DMS 273 (cell line): ENCODE measurements at regions not wholly inside any gene's neighbourhood (a gene's known extent, or its start where the extent isn't known, plus 50 kb on each side); places are given as distances from the start of the nearest gene placed in this dataset.

Experiments used
- DNase-seq: peaks from one replicate; lab custom pipeline; 2025; ENCODE audit not compliant: unreplicated experiment; lab: John Stamatoyannopoulos, UW

DNA sequence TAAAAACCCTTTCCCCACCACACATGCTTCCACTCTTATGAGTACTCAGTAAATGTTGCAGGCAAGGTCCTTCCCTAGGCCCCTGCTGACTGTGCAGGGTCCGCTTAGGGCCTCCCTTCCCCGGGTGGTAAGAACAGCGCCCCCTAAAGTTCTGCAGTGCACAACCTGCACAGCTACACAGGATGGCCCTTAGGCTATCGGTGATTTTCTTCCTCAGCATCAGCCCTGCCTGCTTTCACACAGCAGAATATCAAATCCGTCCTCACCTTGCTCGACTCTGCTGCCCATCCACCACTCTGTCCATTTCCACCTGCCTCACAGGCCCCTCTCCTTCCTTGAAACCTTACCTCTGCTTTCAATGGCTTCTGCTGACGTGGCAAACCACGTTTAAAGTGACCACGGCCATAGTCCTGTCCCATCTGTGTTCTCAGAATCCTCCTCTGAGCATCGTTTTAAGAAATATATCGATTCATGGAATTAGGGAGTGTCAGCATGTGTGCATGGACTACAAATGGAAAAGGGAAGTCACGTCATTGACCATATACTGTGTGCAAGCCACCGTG, 51.4 kb upstream of the TMEM132E start:
- peak; percentile 15 for DNase-seq

DNA sequence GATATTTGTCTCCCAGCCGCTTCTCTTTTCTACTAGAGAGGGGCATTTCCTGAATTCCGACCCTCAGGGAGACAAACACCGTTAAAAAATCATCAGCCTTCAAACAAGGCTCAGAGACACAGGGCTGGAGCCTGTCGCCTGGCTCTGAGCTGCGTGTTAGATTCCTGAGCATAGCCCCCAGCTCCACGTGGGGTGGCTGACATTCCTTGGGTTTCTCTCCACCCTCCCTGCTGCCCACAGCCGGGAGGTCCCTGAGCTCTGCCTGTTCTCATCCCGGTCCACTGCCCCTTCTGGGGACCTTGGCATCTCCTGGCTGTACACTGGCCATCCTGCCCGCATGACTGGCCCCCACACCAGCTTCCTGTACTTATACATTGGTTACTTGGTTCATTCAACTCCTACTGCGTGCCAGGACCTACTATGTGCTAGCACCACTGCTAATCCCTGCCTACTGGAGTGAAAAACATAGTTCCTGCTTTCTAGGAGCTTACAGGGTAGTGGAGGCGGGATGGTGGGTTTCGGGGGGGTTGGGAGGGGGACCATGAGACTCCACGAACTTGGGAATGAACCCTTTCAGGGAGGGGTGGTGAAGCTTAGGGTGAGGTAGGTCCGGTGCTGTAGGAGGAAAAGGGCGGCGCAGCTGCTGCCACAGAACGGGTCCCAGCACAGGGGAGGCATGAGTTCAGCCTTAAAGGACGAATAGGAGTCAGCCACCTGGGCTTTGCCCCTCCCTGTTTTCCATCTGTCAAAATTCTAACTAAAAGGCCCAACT, 52.1 kb upstream of the TMEM132E start:
- DNase-seq: no peak

DNA sequence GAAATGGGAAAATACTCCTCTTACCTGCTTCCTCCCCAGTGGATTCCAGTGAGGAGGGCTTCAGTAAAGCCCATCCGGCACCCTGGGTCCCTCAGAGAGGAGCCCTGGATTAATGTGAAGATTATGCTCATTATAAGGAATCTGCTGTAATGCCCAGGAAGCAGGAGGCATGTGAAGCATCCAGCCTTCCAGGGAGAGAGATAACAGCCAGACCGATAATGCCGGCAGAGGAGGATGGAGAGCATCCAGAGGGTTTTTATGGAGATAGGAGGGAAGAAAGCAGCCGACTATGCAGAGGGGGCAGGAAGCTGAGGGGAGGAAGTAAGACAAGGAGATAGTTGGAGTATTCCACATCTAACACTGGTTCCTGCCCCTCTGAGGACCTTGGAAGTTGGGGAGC, 53.7 kb upstream of the TMEM132E start:
- no peak for DNase-seq

DNA sequence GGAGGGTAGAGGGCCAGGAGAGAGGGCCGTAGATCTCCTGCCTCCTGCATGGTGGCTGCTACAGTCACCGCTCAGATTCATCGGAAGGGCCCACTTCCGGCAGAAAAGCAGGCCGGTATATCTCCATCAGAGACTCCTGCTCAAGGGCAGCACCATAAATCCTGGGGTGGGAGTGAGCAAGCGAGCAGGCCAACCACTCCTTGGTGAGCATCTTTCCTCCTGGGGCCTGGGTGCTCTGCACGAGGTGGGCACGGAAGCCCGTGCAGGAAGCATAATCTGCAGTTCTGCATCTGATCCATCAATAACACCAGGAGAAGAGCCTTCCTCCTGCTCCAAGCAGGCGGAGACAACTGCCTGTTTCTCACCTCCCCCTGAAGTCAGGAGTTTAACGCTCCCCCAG, 57.4 kb upstream of the TMEM132E start:
- no peak for DNase-seq

DNA sequence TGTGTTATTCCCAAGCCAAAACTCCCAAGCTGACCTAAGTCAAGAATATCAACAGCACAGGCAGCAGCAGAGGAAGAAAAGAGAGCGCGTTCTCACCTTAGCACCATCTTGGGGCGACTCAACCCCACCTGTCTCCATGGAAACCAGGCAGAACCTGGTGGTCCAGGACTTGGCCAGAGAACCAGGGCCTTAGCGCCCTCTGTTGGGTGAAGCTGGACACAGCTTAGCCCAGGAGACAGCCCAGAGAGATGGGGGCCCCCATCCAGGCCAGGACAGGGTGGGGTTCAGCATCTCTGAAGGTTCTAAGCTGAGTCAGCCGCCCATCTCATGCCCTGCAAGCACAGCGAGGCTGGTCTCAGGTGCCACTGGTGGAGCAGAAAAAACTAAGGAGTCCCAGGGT, 60.1 kb upstream of the TMEM132E start:
- DNase-seq: peak; percentile 58

DNA sequence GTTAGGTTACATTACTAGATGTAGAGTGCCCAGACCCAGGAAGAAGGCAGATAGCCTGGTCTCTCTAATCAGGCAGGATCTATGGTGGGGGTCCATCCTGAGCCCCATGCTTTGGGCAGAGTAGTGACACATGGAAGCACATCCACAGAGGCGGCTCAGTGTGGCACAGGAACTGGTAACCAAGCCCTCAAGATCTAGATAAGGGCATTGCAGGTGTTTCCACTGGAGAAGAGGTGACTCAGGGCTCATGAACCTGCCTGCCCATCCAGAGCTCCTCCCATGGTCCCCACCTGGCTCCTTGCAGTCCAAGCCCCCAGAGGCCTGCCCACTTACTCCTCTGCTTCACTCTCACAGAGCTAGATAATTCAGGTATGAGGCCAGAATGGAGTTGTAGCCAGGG, 62.0 kb upstream of the TMEM132E start:
- no peak for DNase-seq

DNA sequence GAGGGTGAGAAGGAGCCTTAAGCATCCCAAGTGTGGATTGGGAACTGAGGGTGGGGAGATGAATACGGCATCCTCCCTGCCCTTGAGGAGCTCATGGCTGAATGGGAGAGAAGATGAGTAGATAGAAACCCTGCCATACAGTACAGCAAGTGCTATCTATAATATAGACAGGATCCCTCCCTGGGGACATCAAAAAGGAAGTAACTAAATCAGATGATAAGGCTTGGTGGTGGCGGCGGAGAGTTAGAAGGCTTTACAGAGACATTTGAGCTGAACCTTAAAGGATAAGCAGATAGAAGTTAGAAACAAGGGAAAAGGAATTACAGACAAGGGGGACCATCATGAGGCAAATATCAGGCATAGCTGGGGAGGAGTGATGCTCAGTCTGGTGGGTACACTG, 67.5 kb upstream of the TMEM132E start:
- DNase-seq: no peak

DNA sequence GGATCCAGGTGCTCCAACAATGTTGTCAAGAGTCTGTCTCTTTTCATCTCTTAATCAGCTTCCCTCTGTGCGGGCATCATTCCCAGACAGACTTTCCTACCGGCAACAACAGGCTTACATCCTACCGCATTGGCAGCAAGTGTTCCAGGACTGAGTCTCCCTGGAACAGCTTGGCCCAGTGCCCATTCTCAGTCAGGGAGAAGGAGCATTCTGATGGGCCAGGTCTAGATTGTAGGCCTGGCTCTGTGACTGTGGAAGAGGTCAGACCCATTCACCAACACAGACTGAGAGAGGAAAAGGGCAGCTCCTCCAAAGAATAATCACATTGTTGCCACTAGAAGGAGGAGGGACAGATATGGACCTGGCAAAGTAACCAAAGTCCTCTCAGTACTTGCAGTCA, 68.1 kb upstream of the TMEM132E start:
- DNase-seq: no peak

DNA sequence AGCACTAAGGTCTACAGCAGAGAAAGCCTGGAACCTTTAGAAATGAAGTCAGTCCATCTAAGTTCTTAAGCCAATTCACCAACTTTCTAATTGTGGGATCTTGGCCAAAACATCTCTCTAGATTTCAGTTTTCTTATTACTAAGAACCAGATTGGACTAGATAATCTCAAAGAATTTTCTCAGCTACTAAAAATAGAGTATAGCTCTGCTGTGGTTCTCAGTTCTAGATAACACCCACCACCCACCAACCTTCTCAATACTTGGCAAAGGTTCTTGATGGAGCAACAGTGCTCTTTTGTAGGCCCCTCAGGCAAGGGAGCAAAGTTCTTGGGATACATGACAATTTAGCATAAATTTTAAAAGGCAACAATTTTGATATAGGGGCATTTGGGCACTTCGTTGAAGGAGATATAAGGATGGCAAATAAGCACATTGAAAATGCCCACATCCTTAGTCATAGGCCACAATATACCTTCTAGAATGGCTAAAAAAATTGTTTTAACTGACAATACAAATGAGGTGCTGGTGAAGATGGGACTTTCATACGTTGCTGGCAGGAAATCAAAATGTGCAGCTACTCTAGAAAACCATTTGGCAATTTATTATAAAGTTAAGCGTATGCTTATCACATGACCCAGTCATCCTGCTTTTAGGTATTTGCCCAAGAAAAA, 74.4 kb upstream of the TMEM132E start:
- DNase-seq: no peak

DNA sequence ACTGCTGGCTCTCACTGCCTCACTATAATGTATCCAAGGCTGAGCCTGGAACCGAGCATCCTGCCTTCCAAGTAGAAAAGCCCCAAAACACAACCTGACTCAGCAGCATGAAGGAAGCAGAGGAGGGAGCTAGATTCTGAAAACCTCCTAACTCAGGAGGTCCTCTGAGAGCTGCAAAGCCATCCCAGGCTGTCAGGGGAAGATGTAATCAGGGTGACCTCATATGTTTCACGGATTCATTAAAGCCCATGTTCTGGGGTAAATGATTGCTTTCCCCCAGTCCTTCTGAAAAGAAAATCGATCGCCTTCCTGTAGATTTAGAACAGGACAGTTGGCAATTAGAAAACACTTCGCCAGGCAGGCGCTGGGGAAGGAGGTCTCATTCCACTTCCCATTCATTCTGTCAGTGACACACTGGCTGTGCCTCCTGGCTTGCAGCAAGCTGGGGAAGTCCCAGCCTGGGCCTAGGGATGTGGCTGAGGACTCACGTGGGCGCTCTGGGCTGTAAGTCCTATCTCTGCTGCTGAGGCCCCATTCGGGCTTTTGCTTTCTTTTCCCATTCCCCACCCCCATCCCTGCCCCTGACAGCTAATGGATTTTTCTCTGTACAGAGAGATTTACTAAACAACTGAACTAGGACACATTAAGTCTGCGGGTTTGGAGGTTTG, 75.7 kb upstream of the TMEM132E start:
- no peak for DNase-seq

DNA sequence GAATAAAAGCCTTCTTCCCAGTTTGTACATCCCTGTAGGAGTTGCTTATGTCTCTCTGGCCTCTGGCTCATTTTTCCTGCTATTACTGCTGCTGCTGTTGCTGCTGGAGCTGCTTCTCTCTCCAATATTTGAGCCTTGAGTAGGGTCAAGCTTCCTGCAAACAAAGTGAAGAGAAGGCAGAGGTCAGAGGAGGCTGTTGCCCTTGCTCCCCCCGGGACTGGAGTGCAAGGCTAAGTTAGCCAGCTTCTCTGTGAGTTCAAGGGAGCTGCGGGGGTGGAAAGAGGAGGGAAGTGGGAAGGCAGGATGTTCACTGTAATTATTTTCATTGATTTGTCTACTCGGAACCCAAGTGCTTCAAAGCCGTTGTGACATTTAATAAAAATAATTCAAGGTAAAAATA, 77.0 kb upstream of the TMEM132E start:
- no peak for DNase-seq

DNA sequence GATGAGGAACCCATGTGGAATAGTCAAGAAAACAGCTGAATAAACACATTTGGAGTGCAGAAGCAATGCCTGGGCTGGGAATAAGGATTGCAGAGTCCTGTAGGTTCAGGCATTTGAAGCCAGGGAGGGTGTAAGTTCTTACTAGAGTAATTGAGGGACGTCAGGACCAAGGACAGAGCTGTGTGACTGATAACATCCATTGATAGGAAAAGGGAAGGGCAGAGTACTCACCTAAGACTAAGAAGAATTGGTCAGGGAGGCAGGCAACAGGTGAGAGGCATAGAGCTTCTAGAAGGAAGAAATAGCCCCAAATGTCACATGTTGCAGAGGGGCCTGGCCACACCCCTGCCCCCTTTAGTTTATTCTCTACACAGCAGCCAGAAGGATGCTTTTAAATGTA, 79.8 kb upstream of the TMEM132E start:
- DNase-seq: peak; percentile 17

DNA sequence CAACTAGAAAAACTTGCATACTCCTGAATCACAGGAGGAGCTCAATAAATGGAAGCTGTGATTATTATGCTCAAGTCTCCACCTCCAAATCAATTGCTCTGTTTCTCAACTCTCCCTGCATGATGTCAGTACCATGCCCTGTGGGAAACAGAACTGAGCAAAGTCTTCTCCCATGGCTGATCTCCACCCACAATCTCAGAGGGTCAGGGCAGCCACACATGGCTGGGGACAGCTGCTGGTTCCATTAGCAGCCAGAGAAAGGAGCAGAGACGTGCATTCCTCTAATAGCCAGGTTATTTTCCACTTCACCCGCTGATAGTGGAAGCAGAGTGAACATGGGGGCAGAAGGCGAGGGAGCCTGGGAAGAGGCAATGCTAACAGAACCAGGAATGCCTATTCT, 85.5 kb upstream of the TMEM132E start:
- no peak for DNase-seq

DNA sequence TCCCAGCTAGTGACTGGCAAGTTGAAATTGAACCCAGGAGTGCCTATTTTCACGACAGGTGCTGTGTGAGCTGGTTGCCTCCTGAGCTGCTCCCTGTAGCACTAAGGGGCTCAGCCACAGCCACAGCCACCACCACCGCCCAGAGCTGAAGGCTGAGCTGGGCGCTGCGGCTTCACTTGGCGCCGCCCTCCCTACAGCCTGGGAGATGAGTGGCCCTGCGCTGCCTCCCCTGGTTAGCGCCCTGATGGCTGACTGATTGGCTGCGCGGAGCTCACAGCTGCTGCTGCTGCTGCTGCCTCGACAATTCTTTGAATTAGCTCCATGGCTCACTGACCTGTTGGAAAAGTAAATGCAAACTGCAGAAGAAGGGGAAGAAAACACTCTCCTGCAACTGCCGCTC, 91.8 kb upstream of the TMEM132E start:
- peak; percentile 17 for DNase-seq

DNA sequence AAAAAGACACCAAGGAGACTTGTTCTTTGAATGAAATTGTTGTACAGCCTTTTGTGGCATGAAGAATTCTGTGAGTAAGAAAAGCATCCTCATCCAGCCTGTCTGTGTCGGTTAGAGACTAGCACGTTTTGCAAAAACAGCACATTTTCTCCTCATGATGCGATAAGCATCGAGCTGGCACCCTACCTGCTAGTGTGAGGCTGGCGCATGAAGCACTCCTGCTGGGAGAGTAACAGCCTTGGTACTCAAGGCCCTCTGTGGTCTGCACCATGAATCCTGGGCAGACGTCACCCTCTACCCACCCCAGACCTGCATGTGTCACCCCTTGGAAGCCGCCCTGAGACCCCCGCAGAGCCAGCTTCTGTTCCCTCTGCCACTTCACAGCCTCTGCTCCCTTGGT, 92.6 kb upstream of the TMEM132E start:
- no peak for DNase-seq

DNA sequence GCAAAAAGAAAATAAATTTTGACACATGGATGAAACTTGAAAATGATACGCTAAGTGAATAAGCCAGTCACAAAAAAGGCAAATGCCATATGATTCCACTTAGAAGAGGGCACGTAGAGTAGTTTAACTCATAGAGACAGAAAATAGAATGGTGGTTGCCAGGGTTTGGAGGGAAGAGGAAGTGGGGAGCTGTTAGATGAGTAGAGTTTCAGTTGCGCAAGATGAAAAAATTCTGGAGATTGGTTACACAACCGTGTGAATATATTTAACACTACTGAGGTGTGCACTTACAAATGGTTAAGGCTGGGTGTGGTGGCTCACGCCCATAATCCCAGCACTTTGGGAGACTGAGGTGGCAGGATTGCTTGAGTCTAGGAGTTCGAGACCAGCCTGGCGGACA, 93.4 kb upstream of the TMEM132E start:
- no peak for DNase-seq

DNA sequence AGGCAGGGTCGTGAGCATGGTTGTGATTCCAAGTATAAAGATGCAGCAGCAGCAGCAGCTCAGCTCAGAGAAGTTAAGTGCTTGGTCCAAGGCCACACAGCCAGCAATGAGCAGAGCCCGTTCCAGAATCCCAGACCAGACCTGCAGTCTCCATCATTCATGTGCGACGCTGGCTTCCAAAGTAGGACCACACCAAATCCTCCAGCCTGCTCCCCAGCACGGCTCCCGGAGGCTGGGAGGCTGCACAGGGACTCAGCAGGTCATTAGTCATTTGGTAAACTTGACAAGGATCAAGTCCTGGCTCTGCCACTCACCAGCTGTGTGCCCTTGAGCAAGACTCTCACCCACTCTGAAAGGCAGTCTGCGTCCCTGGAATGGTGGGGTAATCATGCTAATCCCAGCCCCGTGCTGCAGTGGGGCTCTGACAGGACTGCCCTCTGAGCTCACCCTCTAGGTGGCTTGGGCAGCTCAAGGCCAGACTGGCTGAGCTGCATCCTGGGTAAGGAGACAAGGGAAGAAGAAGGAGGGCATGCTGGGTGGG, 95.1 kb upstream of the TMEM132E start:
- DNase-seq: no peak

DNA sequence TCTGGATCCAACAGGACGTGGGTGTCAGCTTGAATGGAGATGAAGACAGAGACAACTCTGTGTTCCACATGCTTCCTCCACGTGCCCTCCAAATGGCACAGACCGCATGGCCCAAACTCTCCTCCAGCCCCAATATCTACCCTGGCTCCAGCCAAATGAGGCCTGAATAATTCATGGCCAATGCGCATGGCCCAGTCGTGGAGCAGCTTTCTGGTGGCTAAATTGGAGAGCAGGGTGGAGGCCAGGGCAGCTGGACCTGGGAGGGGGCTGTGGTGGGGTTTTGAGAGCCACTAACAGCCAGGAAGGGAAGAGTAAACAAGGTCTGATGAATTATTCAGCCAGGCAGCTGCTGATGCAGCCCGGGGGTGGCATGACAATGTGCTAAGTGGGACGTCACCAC, 96.7 kb upstream of the TMEM132E start:
- no peak for DNase-seq

DNA sequence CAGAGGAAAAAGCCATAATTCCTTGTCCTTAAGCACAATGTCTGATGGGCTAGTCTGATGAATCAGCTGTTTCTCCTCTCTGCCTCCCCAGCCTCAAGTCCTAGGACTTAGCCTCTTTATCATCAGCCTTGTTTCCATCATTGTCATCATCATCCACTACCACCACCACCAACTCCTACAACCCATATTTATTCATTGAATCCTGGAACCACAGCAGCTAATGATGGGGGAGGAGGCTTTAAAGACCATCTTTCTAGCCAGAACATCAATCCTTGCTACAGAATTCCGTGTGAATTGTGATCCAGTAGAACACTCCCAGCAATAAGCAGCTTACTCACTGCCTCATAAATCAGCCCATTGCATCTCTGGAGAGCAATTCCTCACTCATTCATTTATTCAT, 97.6 kb upstream of the TMEM132E start:
- no peak for DNase-seq

DNA sequence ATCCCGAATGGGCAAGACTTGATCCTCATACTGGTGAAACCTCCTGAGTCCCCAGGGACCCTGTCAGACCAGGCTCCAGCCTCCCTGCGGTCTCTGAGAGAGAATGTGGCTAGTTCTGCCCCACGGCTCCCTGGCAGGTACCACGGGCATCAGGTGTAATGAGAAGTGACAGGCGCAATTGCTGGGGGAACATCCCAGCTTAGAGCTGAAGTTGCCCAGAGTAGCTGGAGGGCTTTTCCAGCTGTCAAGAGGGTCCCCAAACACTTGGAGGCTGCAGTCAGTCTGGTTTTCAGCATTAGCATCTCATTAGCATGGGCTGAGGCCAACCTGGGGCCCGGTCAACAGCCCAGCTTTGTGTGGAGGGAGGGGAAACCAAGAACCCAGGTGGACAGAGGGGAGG, 100.0 kb upstream of the TMEM132E start:
- DNase-seq: no peak

DNA sequence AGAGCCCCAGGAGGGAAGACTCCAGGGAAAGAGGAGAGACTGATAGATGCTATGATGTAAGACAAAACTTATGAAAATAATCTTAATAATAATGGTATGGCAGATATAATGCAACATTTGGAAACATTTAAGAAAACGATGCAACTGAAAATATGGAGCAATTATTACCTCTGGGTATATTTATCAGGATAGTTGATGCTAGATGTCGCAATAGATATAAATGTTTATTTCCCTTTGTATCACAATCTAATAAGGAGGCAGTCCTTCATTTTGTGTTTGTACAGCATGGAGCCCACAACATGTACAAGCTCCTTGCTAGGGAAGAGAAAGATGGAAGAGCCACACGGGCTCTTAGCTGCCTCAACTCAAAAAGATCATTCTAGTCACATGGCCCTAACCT, 101.1 kb upstream of the TMEM132E start:
- DNase-seq: no peak

DNA sequence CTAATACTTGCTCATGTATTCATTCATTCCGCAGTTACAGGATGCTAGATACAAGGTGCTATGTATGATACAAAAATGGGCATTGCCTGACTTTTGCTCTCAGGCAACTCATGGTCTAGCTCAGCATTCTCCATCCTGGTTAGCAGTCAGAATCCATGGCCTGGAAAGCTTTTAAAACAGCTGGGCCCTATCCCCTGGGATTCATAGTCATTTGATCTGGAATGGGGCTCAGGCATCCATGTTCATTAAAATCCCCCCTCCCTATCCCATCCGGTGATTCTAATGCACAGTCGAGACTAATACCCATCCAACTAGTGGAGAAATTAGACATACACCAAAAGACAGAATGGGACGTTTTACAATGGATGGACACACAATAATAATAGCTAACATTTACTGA, 104.1 kb upstream of the TMEM132E start:
- no peak for DNase-seq
